Lower lobe of right lung (tissue), 2 donors: ENCODE measurements at regions not wholly inside any gene's neighbourhood (a gene's known extent, or its start where the extent isn't known, plus 50 kb on each side); places are given as distances from the start of the nearest gene placed in this dataset.
A peak's percentile ranks its signal among the peaks of the same experiment; 100 is the strongest.
"Not testable (repeated sequence)": the region's sequence is repeated elsewhere in the genome, so short reads cannot be mapped to it uniquely, and the experiment has no call there.

Source experiments
- ATAC-seq, 2 donors: fragments of 200-7000 bp; cut with Tn5 transposase; one replicate each; pipeline ENCODE4 v1.9.1; 2020 to 2022; ENCODE audit warnings: mild to moderate bottlenecking in 2 of 2, moderate library complexity in 2 of 2
- DNase-seq: peaks from one replicate; pipeline ENCODE4 v3.0.0-alpha.2; 2020
- H3K27ac ChIP-seq: fragments of 200-600 bp; one replicate; pipeline ENCODE4 v1.8.0; 2022
- H3K27me3 ChIP-seq: fragments of 200-600 bp; one replicate; pipeline ENCODE4 v1.8.0; 2022; ENCODE audit warnings: low read depth
- H3K36me3 ChIP-seq: fragments of 200-600 bp; one replicate; pipeline ENCODE4 v1.8.0; 2022; ENCODE audit warnings: mild to moderate bottlenecking
- H3K4me1 ChIP-seq: fragments of 200-600 bp; one replicate; pipeline ENCODE4 v1.8.0; 2022
- H3K4me3 ChIP-seq: fragments of 200-600 bp; one replicate; pipeline ENCODE4 v1.8.0; 2022; ENCODE audit warnings: mild to moderate bottlenecking
- H3K9me3 ChIP-seq: fragments of 200-600 bp; one replicate; pipeline ENCODE4 v1.8.0; 2022
- CTCF ChIP-seq: fragments of 200-600 bp; IDR thresholded peaks from one replicate; pipeline ENCODE4 v1.8.0; 2022; ENCODE audit warnings: antibody characterized with exemption, mild to moderate bottlenecking
- intact Hi-C: fragments of 100-400 bp; cut with DNase I; formaldehyde crosslinking; loops from one replicate; pipeline ENCODE4 v1.11.0; 2022
- donor health status: DM: no; HTN: yes; CAD: no; lungs with severe emphysema.

- intact Hi-C loops = no loop called here
- H3K9me3 ChIP-seq = no peaks in the 10 kb centered on the region
- no peaks in the 10 kb centered on the region for H3K27me3 ChIP-seq
- H3K4me1 ChIP-seq = no peaks in the 10 kb centered on the region
- no peak overlapping the region for H3K4me3 ChIP-seq
- DNase-seq (no peak), ATAC-seq (no peak)
- no peak for TF ChIP-seq CTCF
- H3K36me3 ChIP-seq = no peaks in the 10 kb centered on the region
- no peak overlapping the region for H3K27ac ChIP-seq
Measured at GRCh38 chr5:56725711-56726411, 89.5 kb upstream of the MAP3K1 start.

- DNase-seq, H3K4me3 ChIP-seq, H3K4me1 ChIP-seq, H3K27ac ChIP-seq, H3K27me3 ChIP-seq, H3K9me3 ChIP-seq, H3K36me3 ChIP-seq, intact Hi-C loops, ATAC-seq: not testable (repeated sequence)
Measured at GRCh38 chr5:56724857-56725256, 90.5 kb upstream of the MAP3K1 start.

- ATAC-seq (no peak), DNase-seq (no peak)
- Histone ChIP-seq H3K27ac (no peak overlapping the region), H3K4me1 (peaks cover 6% of the 10 kb centered on the region), H3K9me3 (no peaks in the 10 kb centered on the region), H3K27me3 (no peaks in the 10 kb centered on the region), H3K4me3 (no peak overlapping the region), H3K36me3 (no peaks in the 10 kb centered on the region)
- intact Hi-C loops = no loop called here
- no peak for TF ChIP-seq CTCF
Measured at GRCh38 chr5:56722317-56722716, 93.0 kb upstream of the MAP3K1 start.

GRCh38 chr5:56717253-56717987 is 97.9 kb upstream of the MAP3K1 start:
- ATAC-seq = peak; percentile 37 to 65
- no peak for TF ChIP-seq CTCF
- peaks cover 15% of the 10 kb centered on the region for H3K4me1 ChIP-seq
- intact Hi-C loops = no loop called here
- no peak overlapping the region for H3K27ac ChIP-seq
- peak; percentile 48 for DNase-seq
- no peaks in the 10 kb centered on the region for H3K36me3 ChIP-seq
- peak overlapping the region; percentile 28 for H3K4me3 ChIP-seq
- H3K27me3 ChIP-seq = no peaks in the 10 kb centered on the region
- H3K9me3 ChIP-seq = no peaks in the 10 kb centered on the region

- no peaks in the 10 kb centered on the region for H3K9me3 ChIP-seq
- no peaks in the 10 kb centered on the region for H3K36me3 ChIP-seq
- intact Hi-C loops = no loop called here
- no peaks in the 10 kb centered on the region for H3K27me3 ChIP-seq
- H3K4me3 ChIP-seq = no peak overlapping the region
- ATAC-seq (no peak), DNase-seq (no peak)
- TF ChIP-seq CTCF = no peak
- no peak overlapping the region for H3K27ac ChIP-seq
- H3K4me1 ChIP-seq = peaks cover 15% of the 10 kb centered on the region
Measured at GRCh38 chr5:56715986-56716385, 99.4 kb upstream of the MAP3K1 start.
